Stimulated activated CD4-positive, alpha-beta T cell treated with anti-CD3 and anti-CD28 coated beads, Interleukin-4, amount 100 ng/mL, for 48 hours (primary cell): ENCODE measurements at regions not wholly inside any gene's neighbourhood (a gene's known extent, or its start where the extent isn't known, plus 50 kb on each side); places are given as distances from the start of the nearest gene placed in this dataset.

Experiments
- DNase-seq, 2 donors: peaks; one replicate each; pipeline ENCODE4 v3.0.0-alpha.2; 2020; ENCODE audit warnings: low read depth in 2 of 2

DNA sequence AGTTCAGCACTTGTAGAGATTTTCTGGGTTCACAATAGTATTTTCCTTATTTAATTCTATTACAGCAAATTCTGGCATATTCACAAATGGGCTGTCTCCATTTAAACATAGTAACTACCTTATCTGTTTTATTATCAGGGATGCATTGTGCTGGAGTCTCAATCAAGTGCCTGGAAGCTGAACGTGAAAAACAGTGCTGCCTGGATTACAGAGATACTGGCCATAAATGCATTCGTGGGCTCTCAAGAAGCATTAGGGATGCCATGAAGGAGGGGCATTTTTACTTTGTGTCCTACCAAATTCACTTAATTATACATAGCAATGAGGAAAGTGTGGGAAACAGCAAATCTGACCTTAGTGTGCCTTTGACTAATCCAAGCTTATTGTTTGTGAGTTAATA lies 184.6 kb downstream of the ABCC12 start:
- no peak for DNase-seq

DNA sequence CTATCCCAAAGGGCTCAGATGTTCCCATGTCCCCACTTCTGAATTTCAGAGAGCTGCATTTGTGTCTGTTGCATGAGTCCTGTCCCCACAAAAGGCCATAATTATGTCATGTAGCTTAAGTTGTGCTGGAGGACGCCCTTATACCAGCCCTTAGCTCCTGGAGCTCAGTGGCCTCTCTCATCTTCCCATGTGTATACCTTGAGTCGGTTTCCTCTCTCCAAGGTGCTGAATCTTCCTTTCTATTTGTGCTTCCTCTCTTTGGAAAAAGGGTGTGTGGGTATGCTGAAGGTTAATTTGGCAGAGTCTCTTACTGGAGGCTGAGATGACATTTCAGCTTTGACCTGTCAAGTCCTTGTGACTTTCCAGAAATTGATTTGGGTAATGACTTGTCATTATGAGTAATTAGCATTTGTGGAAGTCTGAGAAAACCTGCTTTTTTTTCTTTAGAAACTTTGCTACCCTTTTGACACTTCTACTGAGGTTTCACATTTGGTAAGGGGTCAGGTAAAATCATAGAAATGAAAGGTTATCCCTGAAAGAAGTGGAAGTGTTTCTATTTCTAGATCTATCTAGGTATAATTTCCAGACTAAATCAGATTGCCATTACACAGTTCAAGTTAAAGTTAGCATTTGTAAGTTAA lies 185.4 kb downstream of the ABCC12 start:
- no peak for DNase-seq

DNA sequence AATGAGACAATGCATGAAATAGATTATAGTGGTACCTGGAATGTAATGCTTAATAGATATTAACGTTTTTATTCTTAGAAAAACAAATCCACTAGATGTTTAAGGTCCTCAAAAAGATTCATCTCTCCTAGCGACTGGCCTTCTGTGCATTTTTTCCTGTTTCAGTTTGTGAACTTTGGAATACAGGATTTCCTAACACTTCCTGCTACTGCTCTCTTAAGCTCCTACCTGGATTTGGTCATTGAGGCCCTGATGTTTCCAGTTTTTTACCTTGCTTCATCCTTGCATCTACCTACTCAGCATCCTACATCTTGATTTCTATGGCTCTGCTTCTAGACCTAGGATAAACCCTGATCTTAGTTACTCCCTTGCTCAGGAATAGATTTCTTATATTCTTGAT lies 188.4 kb downstream of the ABCC12 start:
- no peak for DNase-seq

DNA sequence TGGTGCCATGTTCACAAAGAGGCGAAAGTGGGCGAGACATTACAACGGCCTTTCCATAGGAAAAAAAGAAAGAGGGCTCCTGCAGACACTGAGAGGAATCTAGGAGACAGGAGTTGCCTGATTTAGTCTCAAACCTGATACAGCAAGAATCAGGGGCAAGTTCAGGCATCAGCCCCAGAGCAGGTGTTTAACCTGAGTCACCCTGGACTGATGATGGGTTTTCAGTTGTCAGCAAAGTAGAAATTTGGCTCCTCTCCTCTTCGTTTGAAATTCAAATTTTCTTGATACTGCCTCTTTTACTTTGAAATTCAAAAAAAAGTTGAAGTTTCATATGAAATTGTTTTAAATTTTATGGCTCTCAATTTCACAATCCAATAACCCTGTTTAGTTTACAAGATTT lies 189.5 kb downstream of the ABCC12 start:
- no peak for DNase-seq

DNA sequence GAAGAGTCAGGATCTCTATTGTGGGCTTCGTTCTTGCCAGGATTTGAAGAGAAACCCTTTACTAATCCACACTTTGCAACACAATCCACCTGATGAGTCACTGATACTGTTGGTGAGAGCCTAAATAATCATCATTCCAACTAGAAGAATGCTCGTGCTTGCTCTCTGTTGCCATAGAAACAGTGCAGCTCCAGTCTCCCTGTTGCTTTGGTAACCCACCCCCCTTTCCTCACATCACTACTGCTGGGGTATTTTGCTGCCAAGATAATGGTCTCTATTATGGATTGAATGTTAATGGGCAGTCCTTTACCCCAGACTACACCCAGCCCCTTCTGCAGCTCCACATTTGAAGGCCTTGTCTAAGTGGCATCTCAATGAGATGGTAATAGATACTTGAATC lies 190.4 kb downstream of the ABCC12 start:
- DNase-seq: no peak

DNA sequence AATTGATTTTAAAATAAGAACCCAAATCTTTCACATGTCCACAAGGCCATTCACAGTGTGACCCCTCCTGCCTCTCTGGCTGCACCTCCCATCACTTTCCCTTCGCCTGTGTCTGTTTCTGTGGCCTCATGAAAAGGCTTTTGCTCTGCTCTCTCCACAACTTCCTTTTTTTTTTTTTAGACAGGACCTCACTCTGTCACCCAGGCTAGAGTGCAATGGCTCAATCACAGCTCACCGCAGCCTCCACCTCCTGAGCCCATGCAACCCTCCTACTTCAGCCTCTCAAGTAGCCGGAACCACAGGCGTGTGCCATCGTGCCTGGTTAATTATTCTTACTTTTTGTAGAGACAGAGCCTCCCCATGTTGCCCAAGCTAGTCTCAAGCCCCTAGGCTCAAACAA lies 197.1 kb downstream of the ABCC12 start:
- DNase-seq: no peak

DNA sequence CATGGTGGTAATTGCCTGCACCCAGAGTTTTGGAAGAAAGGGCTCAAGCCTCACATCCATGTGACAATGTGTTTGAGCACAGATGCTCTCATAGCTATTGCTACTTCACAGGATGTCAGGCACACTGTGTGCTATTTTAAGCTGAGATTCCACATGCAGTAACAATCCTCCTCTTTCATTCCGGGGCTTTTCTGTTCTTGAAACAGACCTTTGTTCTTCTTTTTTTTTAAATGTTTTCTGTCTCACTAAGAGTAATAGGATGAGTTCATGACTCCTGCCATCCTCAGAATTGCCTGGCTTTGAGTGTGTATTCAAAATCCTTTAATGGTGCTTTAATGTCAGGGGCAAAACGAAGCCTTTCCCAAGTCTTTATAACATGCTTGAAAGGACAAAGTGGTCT lies 198.9 kb downstream of the ABCC12 start:
- no peak for DNase-seq

DNA sequence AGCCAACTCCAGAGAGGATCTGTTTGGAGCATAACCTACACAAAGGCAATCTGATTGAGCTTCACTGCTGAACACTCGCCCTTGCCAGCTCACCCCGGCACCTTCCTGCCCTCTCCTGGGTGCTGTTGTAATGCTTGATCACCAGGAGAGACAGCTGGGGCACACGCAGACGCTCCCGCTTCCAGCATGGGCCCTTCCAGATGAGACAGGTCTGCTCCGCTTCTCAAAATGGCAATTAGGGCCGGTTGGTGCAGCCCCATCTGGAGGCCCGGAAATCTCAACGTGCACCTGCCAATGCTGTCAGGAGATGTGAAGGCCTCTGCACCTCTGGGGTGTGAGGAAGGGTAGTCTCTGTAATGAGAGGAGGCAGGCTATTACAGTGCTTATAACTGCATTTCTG lies 206.1 kb downstream of the ABCC12 start:
- no peak for DNase-seq

DNA sequence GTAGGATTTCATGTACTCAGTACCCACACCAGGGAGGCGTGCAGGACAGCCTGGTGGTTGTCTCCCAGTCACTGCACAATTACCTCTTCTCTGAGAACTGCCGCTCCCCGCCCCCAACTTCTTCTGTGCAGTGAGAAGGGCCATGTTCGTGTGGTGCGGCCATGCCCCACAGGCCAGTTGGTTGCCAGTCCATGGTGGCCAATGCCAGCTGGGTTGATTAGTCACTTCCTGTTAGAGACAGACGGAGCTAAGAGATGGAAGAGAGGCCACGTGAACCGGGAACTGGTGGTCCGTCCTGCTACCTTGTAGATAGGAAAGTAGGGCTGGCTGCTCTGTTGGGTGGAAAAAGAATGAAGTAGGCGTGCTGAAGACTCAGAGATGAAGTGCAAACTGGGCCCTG lies 206.5 kb downstream of the ABCC12 start:
- DNase-seq: no peak

DNA sequence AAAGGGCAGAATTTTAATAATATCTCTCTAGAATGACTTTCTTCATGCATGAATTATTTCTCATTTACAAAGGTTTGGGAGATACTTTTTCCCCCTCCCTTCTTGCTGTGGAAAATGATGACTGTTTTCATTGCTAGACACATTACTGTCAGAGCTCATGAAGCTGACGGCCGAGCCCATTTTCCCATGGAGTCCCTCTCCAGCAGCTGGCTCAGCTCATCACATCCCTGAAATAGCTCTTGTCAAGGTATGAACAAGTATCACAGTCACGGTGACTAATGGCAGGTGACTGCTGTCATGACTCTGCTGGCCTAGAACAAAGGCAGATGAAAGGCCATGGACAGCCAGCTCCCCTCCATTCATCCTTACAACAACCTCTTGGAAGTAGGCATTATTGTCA lies 208.1 kb downstream of the ABCC12 start:
- no peak for DNase-seq

DNA sequence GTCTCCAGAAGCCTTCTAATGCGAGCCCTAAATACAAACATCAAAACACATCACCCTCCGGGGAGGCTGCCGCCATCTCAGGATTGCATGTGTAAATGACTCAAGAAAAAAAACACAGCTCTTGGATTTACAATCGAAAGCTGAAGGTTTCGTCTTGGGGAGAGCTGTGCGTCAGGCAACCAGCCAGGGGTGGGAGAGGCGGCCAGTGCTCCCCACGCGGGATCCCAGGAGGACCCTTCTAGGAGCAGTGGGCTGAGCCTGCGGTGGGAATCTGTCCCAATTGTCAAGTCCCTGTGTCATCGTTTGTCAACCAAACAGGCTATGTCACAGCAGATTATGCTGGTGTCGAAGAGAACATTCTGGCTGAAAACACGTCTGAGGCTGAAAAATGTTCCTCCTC lies 209.7 kb downstream of the ABCC12 start:
- no peak for DNase-seq

DNA sequence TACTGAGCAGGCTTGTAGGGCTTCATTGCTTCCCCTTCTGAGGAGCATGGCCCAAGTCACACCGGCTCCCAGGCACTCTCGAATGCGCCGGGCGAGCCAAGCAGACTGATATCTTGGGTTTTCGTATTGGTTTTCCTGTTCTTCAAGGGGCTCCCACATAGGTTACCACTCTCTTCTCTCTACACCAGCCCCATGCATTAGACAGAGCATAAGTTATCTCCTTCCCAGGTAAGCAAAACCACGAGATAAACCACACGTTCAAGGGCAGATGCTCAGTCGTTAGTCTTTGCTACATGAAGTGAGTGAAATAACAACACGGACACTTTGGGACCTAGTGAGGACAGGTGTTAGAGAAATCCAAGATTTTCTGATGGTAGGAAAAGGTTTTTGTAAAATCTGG lies 211.2 kb downstream of the ABCC12 start:
- DNase-seq: no peak

DNA sequence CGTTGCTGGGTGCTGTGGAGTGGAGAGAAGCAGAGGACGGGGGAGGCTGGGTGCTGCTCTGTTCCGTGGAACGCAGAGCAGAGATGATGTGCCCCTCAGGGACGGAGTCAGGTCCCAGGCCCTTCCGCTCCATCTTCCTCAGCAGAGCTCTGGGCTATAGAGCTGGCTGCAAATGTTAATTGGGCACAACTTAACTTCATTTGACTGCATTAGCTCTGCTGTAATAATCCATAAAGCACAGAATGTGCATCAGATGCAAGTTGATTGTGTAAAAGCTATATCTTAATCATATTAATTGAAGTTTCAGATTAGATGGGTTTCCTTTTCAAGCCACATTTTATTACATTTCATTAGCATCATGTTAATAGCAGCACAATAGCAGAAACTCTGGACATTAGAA lies 212.6 kb downstream of the ABCC12 start:
- no peak for DNase-seq

DNA sequence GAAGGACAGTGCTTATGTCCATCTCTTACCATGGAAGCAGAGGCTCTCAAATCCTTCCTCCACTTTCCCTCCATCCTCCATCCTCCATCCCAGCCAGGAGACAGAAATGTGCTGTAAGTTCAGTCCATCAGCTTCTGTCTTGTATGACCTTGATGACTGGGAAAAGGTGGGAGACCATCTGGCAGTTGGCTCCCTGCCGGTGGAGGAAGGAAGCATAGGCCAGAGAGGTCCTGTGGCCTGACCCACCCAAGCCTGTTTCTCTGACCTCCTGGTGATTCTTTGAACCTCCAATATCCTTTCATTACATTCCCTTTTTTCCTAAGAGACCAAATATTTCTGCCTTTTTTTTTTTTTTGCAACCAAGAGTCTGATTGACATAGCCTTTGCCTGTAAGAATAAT lies 215.3 kb downstream of the ABCC12 start:
- no peak for DNase-seq

DNA sequence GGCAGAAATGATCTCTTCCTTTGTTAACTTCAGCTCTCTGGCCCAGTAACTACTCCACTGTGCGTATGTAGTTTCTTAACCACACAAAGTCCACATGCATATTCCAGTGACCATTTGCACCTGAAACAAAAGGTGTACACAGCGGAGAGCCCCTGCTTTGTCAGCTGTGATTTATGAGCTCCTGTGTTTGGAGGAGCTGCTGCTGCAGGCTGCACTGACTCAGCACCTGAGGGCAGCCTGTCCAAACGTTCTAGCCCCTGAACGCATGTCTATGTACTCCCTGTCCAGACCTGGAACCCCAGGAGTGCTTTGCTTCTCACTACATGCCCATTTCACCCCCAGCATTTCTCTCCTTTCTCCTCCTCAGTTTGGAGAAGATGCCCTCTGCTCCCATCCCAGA lies 216.1 kb downstream of the ABCC12 start:
- no peak for DNase-seq

DNA sequence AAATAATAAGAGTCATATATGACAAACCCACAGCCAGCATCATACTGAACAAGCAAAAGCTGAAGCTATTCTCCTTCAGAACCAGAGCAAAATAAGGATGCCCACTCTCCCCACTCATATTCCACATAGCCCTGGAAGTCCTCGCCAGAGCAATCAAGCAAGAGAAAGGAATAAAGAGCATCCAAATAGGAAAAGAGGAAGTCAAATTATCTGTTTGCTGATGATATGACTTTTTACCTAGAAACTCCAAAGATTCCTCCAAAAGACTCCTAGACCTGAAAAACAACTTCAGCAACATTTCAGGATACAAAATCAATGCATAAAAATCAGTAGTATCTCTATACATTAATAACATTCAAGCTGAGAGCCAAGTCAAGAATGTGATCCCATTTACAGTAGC lies 217.5 kb downstream of the ABCC12 start:
- DNase-seq: no peak

DNA sequence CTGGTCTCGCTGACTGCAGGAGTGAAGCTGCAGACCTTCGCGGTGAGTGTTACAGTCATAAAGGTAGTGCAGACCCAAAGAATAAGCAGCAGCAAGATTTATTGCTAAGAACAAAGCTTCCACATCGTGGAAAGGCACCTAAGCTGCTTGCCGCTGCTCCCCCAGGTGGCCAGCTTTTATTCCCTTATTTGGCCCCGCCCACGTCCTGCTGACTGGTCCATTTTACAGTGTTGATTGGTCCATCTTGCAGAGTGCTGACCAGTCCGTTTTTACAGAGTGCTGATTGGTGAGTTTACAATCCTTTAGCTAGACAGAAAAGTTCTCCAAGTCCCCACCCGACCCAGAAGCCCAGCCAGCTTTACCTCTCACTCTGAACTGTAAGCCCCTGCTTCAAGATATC lies 227.8 kb downstream of the ABCC12 start:
- DNase-seq: no peak

DNA sequence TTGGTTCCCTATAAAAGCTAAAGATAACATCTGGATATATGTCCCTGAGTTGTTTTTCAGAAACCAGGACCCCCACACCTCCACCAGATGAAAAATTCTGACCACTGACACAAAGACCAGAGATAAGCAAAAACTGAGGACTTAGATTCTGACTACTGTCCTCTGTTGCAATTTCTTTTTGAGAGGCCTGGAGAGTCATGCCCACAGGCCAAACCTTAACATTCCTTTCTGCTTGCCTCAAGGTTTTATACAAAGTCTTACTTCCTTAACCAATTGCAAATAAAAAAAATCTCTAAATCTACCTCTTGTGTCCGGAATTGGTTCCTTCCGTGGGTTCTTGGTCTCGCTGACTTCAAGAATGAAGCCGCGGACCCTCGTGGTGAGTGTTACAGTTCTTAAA lies 228.5 kb downstream of the ABCC12 start:
- no peak for DNase-seq

DNA sequence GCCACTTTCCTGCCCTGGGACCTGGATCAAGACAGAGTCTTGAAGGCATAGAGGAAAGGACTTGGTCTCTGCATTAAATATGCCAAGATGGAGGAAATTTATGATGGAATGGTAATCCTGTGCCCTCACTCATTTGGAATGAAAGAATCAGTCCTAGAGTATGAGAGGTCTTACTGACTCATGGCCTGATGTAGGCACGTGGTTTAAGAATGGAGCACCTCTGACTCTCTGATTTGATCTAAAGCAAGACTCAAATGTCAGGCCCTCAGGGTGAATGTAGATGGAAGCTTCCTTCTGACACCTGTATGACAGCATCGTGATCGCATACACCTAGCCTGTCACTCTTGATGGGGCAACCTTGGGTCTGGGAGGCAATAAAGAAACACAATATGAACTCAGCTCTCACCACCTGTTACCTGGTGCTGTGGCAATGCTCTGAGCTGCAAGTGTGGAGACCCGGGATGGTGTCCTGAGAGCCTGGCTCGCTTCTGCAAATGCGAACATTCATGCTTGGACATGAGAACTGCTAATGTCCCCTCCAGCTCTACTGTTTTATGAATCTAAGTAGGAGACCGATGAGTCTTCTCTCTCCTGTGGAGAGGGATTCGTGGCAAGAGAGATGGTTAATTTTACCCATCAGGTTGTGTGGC lies 229.9 kb downstream of the ABCC12 start:
- DNase-seq: no peak

DNA sequence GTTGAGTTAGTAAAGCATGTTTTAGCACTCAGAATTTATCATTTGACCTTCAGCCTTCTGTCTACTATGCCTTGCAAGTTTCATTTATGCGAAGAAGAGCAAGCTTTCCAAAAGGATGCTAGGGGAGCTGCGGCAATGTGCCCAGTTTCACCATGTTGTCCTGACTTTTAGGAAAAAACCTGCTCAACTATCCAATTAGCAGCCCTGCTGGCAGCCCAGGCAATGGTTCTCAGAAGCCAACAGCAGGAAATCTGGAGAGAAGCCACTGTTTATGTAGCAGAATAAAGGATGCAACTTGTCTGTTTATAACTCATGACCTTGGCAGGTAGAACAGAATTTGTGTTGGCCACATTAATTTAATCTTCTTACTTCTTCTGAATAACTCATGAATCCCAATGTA lies 230.8 kb downstream of the ABCC12 start:
- DNase-seq: no peak

DNA sequence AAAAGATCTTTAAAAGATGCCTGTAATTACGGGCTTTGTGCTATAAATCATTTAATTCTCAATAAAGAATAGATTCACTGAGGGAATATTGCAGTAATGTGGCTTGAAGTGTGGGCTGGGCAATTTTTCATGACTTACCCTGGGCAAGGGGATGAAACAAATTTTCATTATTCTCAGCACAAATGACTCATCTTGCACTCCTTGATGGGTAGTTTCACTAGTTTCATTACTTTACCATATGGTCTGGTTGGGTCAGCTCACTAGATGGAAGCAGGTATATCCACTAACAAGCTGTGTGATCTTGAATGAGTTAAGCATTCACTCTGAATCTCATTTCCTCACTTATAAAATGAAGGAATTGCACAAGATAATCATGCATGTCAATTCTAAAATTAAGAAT lies 234.3 kb downstream of the ABCC12 start:
- DNase-seq: no peak

DNA sequence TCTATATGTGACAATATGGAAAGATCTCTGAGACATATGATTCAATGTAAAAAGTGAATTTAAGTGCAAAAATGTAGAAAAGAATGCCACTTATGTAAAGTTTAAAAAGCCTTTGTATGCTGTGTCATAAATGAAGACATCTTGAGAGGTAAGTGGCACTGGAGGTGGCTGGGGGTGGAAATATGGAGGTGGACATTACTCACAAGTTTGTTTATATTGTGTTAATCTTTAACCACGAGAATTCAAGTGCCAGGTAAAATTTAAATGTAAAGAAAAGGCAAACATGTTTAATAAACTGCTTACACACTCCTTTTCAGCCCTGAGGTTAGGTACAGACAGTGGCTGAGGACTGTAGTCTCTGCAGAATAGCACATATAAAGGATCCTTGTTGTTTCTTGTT lies 235.1 kb downstream of the ABCC12 start:
- DNase-seq: no peak

DNA sequence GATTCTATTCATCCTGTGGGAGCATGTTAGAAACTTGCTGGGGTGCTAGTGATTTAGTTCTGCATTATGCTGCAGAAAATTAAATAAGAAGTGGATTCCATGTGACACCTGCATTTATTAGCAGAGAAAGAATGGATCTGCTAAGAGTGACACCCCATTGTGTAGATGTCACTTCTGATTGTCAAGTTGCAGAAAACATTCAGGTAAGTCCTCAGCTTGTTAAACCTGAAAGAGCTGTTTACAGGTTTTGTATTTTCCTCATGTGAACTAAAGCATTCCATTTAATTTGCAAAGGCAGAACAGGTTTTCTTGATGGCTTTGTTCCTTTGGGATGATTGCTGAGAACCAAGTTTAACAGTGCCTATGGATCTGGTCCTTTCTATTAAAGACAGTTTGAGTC lies 238.7 kb downstream of the ABCC12 start:
- DNase-seq: no peak

DNA sequence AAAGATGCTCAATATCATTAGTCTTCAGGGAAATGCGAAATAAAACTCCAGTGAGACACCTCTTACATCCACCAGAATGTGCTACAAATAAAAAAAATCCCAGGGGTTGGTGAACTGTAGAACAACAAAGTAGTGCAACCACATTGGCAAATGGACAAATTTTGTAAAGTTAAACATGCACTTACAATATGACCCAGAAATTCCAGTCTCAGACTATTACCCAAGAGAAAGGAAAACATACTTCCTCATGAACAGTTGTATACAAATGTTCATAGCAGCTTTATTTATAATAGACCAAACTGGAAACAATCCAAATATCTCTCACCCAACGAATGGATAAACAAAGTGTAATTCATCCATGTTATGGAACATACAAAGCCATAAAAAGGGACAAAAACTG lies 239.5 kb downstream of the ABCC12 start:
- DNase-seq: no peak
